Neural cell (in vitro differentiated cells): ENCODE measurements at regions not wholly inside any gene's neighbourhood (a gene's known extent, or its start where the extent isn't known, plus 50 kb on each side); places are given as distances from the start of the nearest gene placed in this dataset.

Source experiments
- H2AFZ ChIP-seq: fragments of 200-600, 300-800 bp; sonication (generic), shearing (Covaris generic); 2 replicates; pipeline ENCODE4 v1.6.0; 2014; ENCODE audit warnings: low read depth, mild to moderate bottlenecking, antibody characterized with exemption, low read length, moderate library complexity
- H3F3A ChIP-seq: fragments of 200-600 bp; shearing (Covaris generic); 2 replicates; pipeline ENCODE4 v1.6.1; 2016; ENCODE audit warnings: mild to moderate bottlenecking, moderate library complexity, mixed read lengths, antibody characterized with exemption, low read length; ENCODE audit not compliant: insufficient read depth, poor library complexity, severe bottlenecking
- H3K27ac ChIP-seq: fragments of 200-600, 300-800 bp; sonication (generic), shearing (Covaris generic); 2 replicates; pipeline ENCODE4 v1.5.1; 2014; ENCODE audit warnings: mild to moderate bottlenecking, low read length, moderate library complexity
- H3K27me3 ChIP-seq: fragments of 300-800, 200-600 bp; sonication (generic), shearing (Covaris generic); 2 replicates; pipeline ENCODE4 v1.6.0; 2014; ENCODE audit warnings: mild to moderate bottlenecking, low read depth, low read length, moderate library complexity; ENCODE audit not compliant: insufficient read depth
- H3K36me3 ChIP-seq: fragments of 300-800, 200-600 bp; sonication (generic), shearing (Covaris generic); 2 replicates; pipeline ENCODE4 v1.5.1; 2014; ENCODE audit warnings: mild to moderate bottlenecking, antibody characterized with exemption, low read length, moderate library complexity; ENCODE audit not compliant: insufficient read depth
- H3K4me2 ChIP-seq: fragments of 300-800, 200-600 bp; sonication (generic), shearing (Covaris generic); 2 replicates; pipeline ENCODE4 v1.6.0; 2014; ENCODE audit warnings: mild to moderate bottlenecking, low read length
- H3K4me3 ChIP-seq: fragments of 300-800, 200-600 bp; sonication (generic), shearing (Covaris generic); 2 replicates; pipeline ENCODE4 v1.5.1; 2014; ENCODE audit warnings: mild to moderate bottlenecking, low read length, moderate library complexity
- H3K79me2 ChIP-seq: fragments of 200-600 bp; shearing (Covaris generic); replicated peaks from 2 replicates; pipeline ENCODE4 v1.6.0; 2014; ENCODE audit warnings: mild to moderate bottlenecking, low read length, moderate library complexity; ENCODE audit not compliant: insufficient read depth
- H3K9ac ChIP-seq: fragments of 300-800, 200-600 bp; sonication (generic), shearing (Covaris generic); 2 replicates; pipeline ENCODE4 v1.6.1; 2016; ENCODE audit warnings: mild to moderate bottlenecking, low read length, mixed read lengths
- H3K9me2 ChIP-seq: fragments of 200-600 bp; shearing (Covaris generic); 2 replicates; pipeline ENCODE4 v1.6.1; 2016; ENCODE audit warnings: mild to moderate bottlenecking, low read length, mixed read lengths; ENCODE audit not compliant: insufficient read depth
- H3K9me3 ChIP-seq: fragments of 200-600, 300-800 bp; sonication (generic), shearing (Covaris generic); 2 replicates; pipeline ENCODE4 v1.6.1; 2016; ENCODE audit warnings: mild to moderate bottlenecking, mixed run types, low read length, moderate library complexity, mixed read lengths
- H4K20me1 ChIP-seq: fragments of 200-600 bp; shearing (Covaris generic); 2 replicates; pipeline ENCODE4 v1.6.1; 2016; ENCODE audit warnings: mild to moderate bottlenecking, mixed run types; ENCODE audit not compliant: insufficient read depth
- EP300 ChIP-seq: fragments of 450-650 bp; conservative IDR thresholded peaks from 2 replicates; pipeline ENCODE4 v1.6.1; 2014; ENCODE audit warnings: antibody characterized with exemption, mild to moderate bottlenecking, moderate library complexity; ENCODE audit not compliant: poor library complexity, severe bottlenecking
- EZH2 ChIP-seq: fragments of 200-600, 300-800 bp; shearing (Covaris generic), sonication (generic); IDR thresholded peaks from 2 replicates; pipeline ENCODE4 v1.6.1; 2014; ENCODE audit warnings: antibody characterized with exemption, low read length, borderline replicate concordance, mild to moderate bottlenecking; ENCODE audit not compliant: insufficient read depth, poor library complexity, severe bottlenecking
- MXI1 ChIP-seq: fragments of 450-650 bp; conservative IDR thresholded peaks from 2 replicates; pipeline ENCODE4 v1.6.1; 2014; ENCODE audit warnings: antibody characterized with exemption, mild to moderate bottlenecking; ENCODE audit not compliant: poor library complexity, severe bottlenecking
- POLR2AphosphoS5 ChIP-seq: IDR thresholded peaks from 2 replicates; pipeline ENCODE4 v1.6.1; 2012
- RAD21 ChIP-seq: fragments of 450-650 bp; conservative IDR thresholded peaks from 2 replicates; pipeline ENCODE4 v1.6.1; 2014; ENCODE audit warnings: antibody characterized with exemption, mild to moderate bottlenecking, moderate library complexity
- REST ChIP-seq: IDR thresholded peaks from 2 replicates; pipeline ENCODE4 v1.6.1; 2012; ENCODE audit warnings: borderline replicate concordance
- SMC3 ChIP-seq: fragments of 450-650 bp; conservative IDR thresholded peaks from 2 replicates; pipeline ENCODE4 v1.6.1; 2014; ENCODE audit warnings: antibody characterized with exemption, mild to moderate bottlenecking, moderate library complexity; ENCODE audit not compliant: poor library complexity
- TAF1 ChIP-seq: IDR thresholded peaks from 2 replicates; pipeline ENCODE4 v1.6.1; 2012; ENCODE audit warnings: low read depth
- TF ChIP-seq, protein P1 (sequence below): fragments of 450-650 bp; IDR thresholded peaks from 2 replicates; pipeline ENCODE4 v1.5.1; 2014; ENCODE audit warnings: antibody characterized with exemption, mild to moderate bottlenecking, moderate library complexity; ENCODE audit not compliant: poor library complexity, severe bottlenecking

DNA sequence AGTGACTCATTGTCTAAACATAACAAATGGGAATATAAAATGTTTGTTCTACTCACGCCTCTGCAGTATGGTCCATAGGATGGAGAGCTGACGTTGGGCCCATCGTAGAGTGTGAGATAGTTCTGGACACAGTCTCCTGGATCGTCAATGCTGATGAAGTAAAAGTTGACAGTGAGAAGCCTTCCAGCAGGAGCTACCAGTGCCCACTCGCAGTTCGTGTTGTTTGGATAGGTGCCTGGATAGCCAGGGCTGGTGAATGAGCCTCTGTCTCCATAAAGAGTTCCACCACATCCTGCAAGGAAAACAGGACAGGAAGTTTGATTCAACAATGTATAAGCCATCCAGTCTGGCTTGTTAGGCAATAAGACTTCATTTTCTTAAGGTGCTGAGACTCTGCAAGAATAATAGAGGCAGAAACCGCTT lies 79.6 kb downstream of the OR13A1 start:
- H4K20me1 ChIP-seq: no peaks in the 10 kb centered on the region
- H3K79me2 ChIP-seq: no peaks in the 10 kb centered on the region
- no peak overlapping the region for H3K27ac ChIP-seq
- no peaks in the 10 kb centered on the region for H3K36me3 ChIP-seq
- no peak overlapping the region for H3K9ac ChIP-seq
- no peaks in the 10 kb centered on the region for H3K9me2 ChIP-seq
- H3K27me3 ChIP-seq: no peaks in the 10 kb centered on the region
- TF ChIP-seq MXI1 (no peak), POLR2AphosphoS5 (no peak), REST (no peak), TAF1 (no peak), EP300 (no peak), EZH2 (no peak), RAD21 (no peak), SMC3 (no peak)
- TF ChIP-seq, protein P1, sequence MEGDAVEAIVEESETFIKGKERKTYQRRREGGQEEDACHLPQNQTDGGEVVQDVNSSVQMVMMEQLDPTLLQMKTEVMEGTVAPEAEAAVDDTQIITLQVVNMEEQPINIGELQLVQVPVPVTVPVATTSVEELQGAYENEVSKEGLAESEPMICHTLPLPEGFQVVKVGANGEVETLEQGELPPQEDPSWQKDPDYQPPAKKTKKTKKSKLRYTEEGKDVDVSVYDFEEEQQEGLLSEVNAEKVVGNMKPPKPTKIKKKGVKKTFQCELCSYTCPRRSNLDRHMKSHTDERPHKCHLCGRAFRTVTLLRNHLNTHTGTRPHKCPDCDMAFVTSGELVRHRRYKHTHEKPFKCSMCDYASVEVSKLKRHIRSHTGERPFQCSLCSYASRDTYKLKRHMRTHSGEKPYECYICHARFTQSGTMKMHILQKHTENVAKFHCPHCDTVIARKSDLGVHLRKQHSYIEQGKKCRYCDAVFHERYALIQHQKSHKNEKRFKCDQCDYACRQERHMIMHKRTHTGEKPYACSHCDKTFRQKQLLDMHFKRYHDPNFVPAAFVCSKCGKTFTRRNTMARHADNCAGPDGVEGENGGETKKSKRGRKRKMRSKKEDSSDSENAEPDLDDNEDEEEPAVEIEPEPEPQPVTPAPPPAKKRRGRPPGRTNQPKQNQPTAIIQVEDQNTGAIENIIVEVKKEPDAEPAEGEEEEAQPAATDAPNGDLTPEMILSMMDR: no peak
- H3K9me3 ChIP-seq: no peaks in the 10 kb centered on the region
- no peaks in the 10 kb centered on the region for H3F3A ChIP-seq
- no peak overlapping the region for H3K4me3 ChIP-seq
- H2AFZ ChIP-seq: no peak overlapping the region
- H3K4me2 ChIP-seq: no peak overlapping the region

DNA sequence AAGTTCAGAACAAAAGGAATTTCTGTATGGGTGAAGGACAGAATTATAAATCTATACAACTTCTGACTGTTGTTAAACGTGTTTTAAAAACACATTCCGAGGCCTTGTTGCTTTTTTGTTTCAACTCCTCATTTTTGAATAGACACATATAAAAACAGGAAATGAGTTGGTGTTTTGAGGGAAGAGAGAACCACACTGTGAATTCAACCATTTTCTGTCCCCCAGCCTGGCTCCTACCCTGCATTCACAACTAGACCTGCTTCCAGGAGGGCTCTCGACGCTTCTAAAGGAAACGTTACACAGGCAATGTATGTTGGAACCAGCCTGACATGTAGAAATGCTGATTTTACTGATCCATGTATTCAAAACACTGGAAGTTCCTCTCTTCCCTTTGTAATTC lies 76.5 kb downstream of the OR13A1 start:
- Histone ChIP-seq H3K27ac (no peak overlapping the region), H3K9ac (no peak overlapping the region), H2AFZ (no peak overlapping the region), H3K9me3 (no peaks in the 10 kb centered on the region), H3K4me3 (no peak overlapping the region), H3K36me3 (no peaks in the 10 kb centered on the region), H4K20me1 (no peaks in the 10 kb centered on the region), H3K9me2 (no peaks in the 10 kb centered on the region), H3F3A (no peaks in the 10 kb centered on the region), H3K79me2 (no peaks in the 10 kb centered on the region), H3K27me3 (no peaks in the 10 kb centered on the region), H3K4me2 (no peak overlapping the region)
- no peak for TF ChIP-seq REST
- no peak for TF ChIP-seq RAD21
- TF ChIP-seq TAF1: no peak
- TF ChIP-seq SMC3: no peak
- TF ChIP-seq, protein P1: no peak
- TF ChIP-seq EZH2: no peak
- TF ChIP-seq POLR2AphosphoS5: no peak
- no peak for TF ChIP-seq MXI1
